Spinal cord (tissue), 9 donors: ENCODE measurements at regions not wholly inside any gene's neighbourhood (a gene's known extent, or its start where the extent isn't known, plus 50 kb on each side); places are given as distances from the start of the nearest gene placed in this dataset.
"Not testable (repeated sequence)": the region's sequence is repeated elsewhere in the genome, so short reads cannot be mapped to it uniquely, and the experiment has no call there.

Experiments
- DNase-seq, 6 donors: peaks; one replicate each; pipeline versions ENCODE4 v3.0.0 to v3.0.0-alpha.2; 2013 to 2015; ENCODE audit warnings: low spot score in 6 of 6, low read depth in 4 of 6
- H3K27ac ChIP-seq: one replicate; pipeline ENCODE4 v1.5.1; 2013; ENCODE audit warnings: low read depth, low read length, control low read depth
- H3K27me3 ChIP-seq: one replicate; pipeline ENCODE4 v1.6.1; 2013; ENCODE audit warnings: low read length; ENCODE audit not compliant: control insufficient read depth, insufficient read depth
- H3K36me3 ChIP-seq: one replicate; pipeline ENCODE4 v1.6.1; 2013; ENCODE audit warnings: low read length; ENCODE audit not compliant: control insufficient read depth, insufficient read depth
- H3K4me1 ChIP-seq: one replicate; pipeline ENCODE4 v1.6.1; 2013; ENCODE audit warnings: low read length; ENCODE audit not compliant: control insufficient read depth, insufficient read depth
- H3K4me3 ChIP-seq: one replicate; pipeline ENCODE4 v1.5.1; 2013; ENCODE audit warnings: low read depth, low read length, control low read depth
- H3K9me3 ChIP-seq: one replicate; pipeline ENCODE4 v1.6.1; 2013; ENCODE audit warnings: low read length; ENCODE audit not compliant: control insufficient read depth, insufficient read depth
- WGBS: methylation state at CpG from one replicate; pipeline ENCODE4 v1.1.5; 2013; ENCODE audit warnings: missing lambda C conversion rate; ENCODE audit not compliant: insufficient coverage; 5-methylcytosine and 5-hydroxymethylcytosine counted together
- donor health status: healthy.

DNA sequence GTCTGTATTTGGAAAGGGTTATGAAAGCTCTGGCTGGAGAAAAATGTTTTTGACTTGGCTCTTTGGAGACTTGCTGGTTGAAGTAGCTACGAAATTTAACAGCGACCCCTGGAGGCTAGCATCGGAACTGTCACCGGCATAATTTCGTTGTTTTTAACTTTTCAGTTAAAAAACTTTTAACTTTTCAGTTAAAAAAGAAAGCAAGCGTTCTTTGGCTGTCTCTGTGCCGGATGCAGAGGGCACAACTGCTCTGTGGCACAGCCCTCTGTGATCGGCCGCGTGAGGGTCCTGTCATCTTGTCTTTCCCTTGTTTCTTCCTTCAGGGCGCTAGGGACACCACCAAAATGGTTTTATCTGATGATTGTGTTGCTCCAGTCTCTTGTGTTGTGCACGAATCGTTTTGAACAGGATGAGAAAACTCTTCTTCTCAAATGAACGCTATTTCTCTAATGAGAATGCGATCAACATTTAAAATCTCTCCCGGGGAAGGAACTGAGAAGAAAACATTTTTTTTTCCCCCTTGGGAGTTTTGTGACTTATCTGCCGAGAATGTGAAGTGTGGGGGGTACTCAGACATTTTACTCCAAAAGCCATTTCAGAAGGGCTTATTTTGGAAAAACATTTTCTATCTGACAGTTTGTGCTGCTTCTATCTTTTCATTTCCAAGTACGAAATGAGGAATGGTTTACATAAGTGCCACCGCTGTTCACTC lies 57.1 kb downstream of the ADCYAP1 start:
- no peaks in the 10 kb centered on the region for H3K9me3 ChIP-seq
- H3K36me3 ChIP-seq: no peaks in the 10 kb centered on the region
- WGBS: 8% methylated on average over 9 of the region's 19 CpGs
- DNase-seq: peak in 3 of 6 donors; percentile 6 to 62 (median 54)
- peaks cover 3% of the 10 kb centered on the region for H3K4me1 ChIP-seq
- no peaks in the 10 kb centered on the region for H3K27me3 ChIP-seq
- H3K4me3 ChIP-seq: peak overlapping the region; percentile 22
- no peak overlapping the region for H3K27ac ChIP-seq

- WGBS: 63% methylated on average over 2 of the region's 2 CpGs
- H3K36me3 ChIP-seq: no peaks in the 10 kb centered on the region
These were observed 58.6 kb downstream of the ADCYAP1 start for GRCh38 chr18:963276-963675.

GRCh38 chr18:965921-966758 lies 61.5 kb downstream of the ADCYAP1 start:
- Histone ChIP-seq H3K27ac (no peak overlapping the region), H3K36me3 (no peaks in the 10 kb centered on the region), H3K4me1 (peaks cover 3% of the 10 kb centered on the region), H3K4me3 (no peak overlapping the region), H3K27me3 (no peaks in the 10 kb centered on the region), H3K9me3 (no peaks in the 10 kb centered on the region)
- WGBS: 83% methylated on average over 5 of the region's 11 CpGs
- peak in 1 of 6 donors; percentile 73 for DNase-seq

More at GRCh38 chr18:963276-963675, 58.6 kb downstream of the ADCYAP1 start:
- Histone ChIP-seq H3K9me3 (no peaks in the 10 kb centered on the region), H3K4me1 (peaks cover 3% of the 10 kb centered on the region), H3K4me3 (no peak overlapping the region), H3K27ac (no peak overlapping the region), H3K27me3 (no peaks in the 10 kb centered on the region)
- no peak for DNase-seq

DNA sequence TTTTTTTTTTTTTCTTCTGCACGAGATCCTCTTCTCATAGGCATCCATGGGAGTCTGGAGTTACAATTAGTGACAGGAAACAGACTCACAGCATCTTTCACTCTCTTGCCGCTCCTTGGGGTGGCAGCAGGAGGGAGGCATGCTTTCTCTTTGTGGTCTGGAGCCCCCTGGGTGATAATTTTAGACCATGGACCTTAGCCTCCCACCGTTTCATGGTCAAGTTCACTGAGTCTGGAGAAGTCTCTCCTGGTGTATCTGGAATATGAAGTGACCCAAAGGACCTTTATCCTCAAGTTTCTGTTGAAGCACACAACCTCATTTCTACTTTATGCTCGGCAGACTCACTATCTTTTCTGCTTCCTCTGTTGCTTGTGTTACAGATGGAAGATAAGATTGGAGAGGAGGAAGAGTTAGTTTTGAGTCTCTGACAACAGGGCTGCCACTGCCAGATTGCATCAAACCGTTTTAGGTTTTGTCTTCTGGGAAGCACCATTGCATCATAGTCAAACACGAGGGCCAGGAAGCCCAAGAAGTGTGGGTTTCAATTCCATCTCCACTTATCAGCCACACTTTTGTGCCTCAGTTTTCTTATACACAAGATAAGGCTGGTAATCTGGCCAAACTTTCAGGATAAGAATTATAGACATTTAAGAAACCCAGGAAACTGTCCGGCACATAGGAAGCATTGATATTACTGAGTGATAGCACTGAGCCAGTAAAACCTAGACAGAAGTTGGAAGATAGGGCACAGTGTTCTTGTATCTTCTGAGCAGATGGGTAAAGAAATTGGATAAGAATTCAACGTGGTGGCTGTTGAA lies 62.3 kb downstream of the ADCYAP1 start:
- DNase-seq: peak in 1 of 6 donors; percentile 12
- no peak overlapping the region for H3K27ac ChIP-seq
- 74% methylated on average over 4 of the region's 8 CpGs for WGBS

DNA sequence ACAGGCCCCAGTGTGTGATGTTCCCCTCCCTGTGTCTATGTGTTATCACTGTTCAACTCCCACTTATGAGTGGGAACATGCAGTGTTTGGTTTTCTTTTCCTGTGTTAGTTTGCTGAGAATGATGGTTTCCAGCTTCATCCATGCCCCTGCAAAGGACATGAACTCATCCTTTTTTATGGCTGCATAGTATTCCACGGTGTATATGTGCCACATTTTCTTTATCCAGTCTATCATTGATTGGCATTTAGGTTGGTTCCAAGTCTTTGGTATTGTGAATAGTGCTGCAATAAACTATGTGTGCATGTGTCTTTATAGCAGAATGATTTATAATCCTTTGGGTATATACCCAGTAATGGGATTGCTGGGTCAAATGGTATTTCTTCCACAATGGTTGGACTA lies 64.2 kb downstream of the ADCYAP1 start:
- DNase-seq, H3K4me1 ChIP-seq, H3K27ac ChIP-seq, H3K9me3 ChIP-seq, H3K4me3 ChIP-seq, H3K27me3 ChIP-seq, H3K36me3 ChIP-seq: not testable (repeated sequence)
- no CpG with 5 or more reads among the region's 1 CpG for WGBS

More for the DNA sequence above, 62.3 kb downstream of the ADCYAP1 start:
- H3K9me3 ChIP-seq: no peaks in the 10 kb centered on the region
- H3K36me3 ChIP-seq: no peaks in the 10 kb centered on the region
- H3K27me3 ChIP-seq: no peaks in the 10 kb centered on the region
- no peak overlapping the region for H3K4me3 ChIP-seq
- H3K4me1 ChIP-seq: no peaks in the 10 kb centered on the region

GRCh38 chr18:969311-969710 lies 64.6 kb downstream of the ADCYAP1 start:
- not testable (repeated sequence) for H3K36me3 ChIP-seq, H3K27me3 ChIP-seq, H3K27ac ChIP-seq, DNase-seq, H3K4me1 ChIP-seq, H3K4me3 ChIP-seq, H3K9me3 ChIP-seq
- WGBS: no CpG with 5 or more reads among the region's 3 CpGs

DNA sequence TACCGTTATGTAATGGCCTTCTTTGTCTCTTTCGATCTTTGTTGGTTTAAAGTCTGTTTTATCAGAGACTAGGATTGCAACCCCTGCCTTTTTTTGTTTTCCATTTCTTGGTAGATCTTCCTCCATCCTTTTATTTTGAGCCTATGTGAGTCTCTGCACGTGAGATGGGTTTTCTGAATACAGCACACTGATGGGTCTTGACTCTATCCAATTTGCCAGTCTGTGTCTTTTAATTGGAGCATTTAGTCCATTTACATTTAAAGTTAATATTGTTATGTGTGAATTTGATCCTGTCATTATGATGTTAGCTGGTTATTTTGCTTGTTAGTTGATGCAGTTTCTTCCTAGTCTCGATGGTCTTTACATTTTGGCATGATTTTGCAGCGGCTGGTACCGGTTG lies 69.9 kb downstream of the ADCYAP1 start:
- no CpG with 5 or more reads among the region's 6 CpGs for WGBS
- not testable (repeated sequence) for H3K4me1 ChIP-seq, H3K9me3 ChIP-seq, H3K36me3 ChIP-seq, H3K27ac ChIP-seq, H3K27me3 ChIP-seq, DNase-seq, H3K4me3 ChIP-seq

DNA sequence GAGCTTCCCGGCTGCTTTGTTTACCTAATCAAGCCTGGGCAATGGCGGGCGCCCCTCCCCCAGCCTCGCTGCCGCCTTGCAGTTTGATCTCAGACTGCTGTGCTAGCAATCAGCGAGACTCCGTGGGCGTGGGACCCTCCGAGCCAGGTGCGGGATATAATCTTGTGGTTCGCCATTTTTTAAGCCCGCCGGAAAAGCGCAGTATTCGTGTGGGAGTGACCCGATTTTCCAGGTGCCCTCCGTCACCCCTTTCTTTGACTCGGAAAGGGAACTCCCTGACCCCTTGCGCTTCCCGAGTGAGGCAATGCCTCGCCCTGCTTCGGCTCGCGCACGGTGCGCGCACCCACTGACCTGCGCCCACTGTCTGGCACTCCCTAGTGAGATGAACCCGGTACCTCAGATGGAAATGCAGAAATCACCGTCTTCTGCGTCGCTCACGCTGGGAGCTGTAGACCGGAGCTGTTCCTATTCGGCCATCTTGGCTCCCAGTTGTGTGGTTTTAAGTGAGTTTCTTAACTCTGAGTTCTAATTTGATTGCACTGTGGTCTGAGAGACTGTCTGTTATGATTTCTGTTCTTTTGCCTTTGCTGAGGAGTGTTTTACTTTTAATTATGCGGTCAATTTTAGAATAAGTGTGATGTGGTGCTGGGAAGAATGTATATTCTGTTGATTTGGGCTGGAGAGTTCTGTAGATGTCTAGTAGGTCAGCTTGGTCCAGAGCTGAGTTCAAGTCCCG lies 71.9 kb downstream of the ADCYAP1 start:
- not testable (repeated sequence) for H3K27ac ChIP-seq, H3K36me3 ChIP-seq, H3K4me3 ChIP-seq, H3K4me1 ChIP-seq, H3K27me3 ChIP-seq, DNase-seq, H3K9me3 ChIP-seq
- 78% methylated on average over 4 of the region's 37 CpGs for WGBS

- not testable (repeated sequence) for H3K4me3 ChIP-seq, DNase-seq, H3K4me1 ChIP-seq, H3K36me3 ChIP-seq, H3K27ac ChIP-seq, H3K27me3 ChIP-seq, H3K9me3 ChIP-seq
- no CpG with 5 or more reads among the region's 1 CpG for WGBS
These were observed 72.7 kb downstream of the ADCYAP1 start for GRCh38 chr18:977327-977726.
